ENCODE measurements at regions not wholly inside any gene's neighbourhood (a gene's known extent, or its start where the extent isn't known, plus 50 kb on each side); places are given as distances from the start of the nearest gene placed in this dataset.
"Not testable (repeated sequence)": the region's sequence is repeated elsewhere in the genome, so short reads cannot be mapped to it uniquely, and the experiment has no call there.

GRCh38 chr15:101876031-101876430, 64.0 kb downstream of the OR4F15 start:
- not testable (repeated sequence) for H3K9me3 ChIP-seq; H3K4me1 ChIP-seq; H3K27ac ChIP-seq; H3K4me3 ChIP-seq; H3K36me3 ChIP-seq; H3K27me3 ChIP-seq; DNase-seq (ENCODE audit: low spot score)

- not testable (repeated sequence) for H3K9me3 ChIP-seq; H3K4me1 ChIP-seq; H3K27ac ChIP-seq; H3K36me3 ChIP-seq; H3K27me3 ChIP-seq; H3K4me3 ChIP-seq; DNase-seq (ENCODE audit: low spot score)
- peak in 1 of 2 donors; percentile 25 for TF ChIP-seq CTCF (IDR thresholded peaks at IDR 0.05)
These were observed 65.6 kb downstream of the OR4F15 start for GRCh38 chr15:101877649-101878048.

- H3K9me3 ChIP-seq; H3K4me1 ChIP-seq; H3K4me3 ChIP-seq; H3K27me3 ChIP-seq; DNase-seq (ENCODE audit: low spot score); H3K27ac ChIP-seq; H3K36me3 ChIP-seq: not testable (repeated sequence)
These were observed 100.6 kb downstream of the OR4F15 start for GRCh38 chr15:101912349-101913287.

- H3K27ac ChIP-seq; DNase-seq (ENCODE audit: low spot score); H3K9me3 ChIP-seq; H3K27me3 ChIP-seq; H3K36me3 ChIP-seq; H3K4me1 ChIP-seq; H3K4me3 ChIP-seq: not testable (repeated sequence)
These were observed 112.6 kb downstream of the OR4F15 start for GRCh38 chr15:101924554-101924953.

GRCh38 chr15:101934506-101934905, 122.5 kb downstream of the OR4F15 start:
- not testable (repeated sequence) for H3K4me3 ChIP-seq; H3K27ac ChIP-seq; H3K27me3 ChIP-seq; DNase-seq (ENCODE audit: low spot score); H3K4me1 ChIP-seq; H3K36me3 ChIP-seq; H3K9me3 ChIP-seq

GRCh38 chr15:101937362-101937761, 125.4 kb downstream of the OR4F15 start:
- not testable (repeated sequence) for H3K36me3 ChIP-seq; H3K4me3 ChIP-seq; H3K9me3 ChIP-seq; H3K4me1 ChIP-seq; H3K27ac ChIP-seq; DNase-seq (ENCODE audit: low spot score); H3K27me3 ChIP-seq

- not testable (repeated sequence) for H3K27me3 ChIP-seq; H3K4me1 ChIP-seq; H3K36me3 ChIP-seq; H3K9me3 ChIP-seq; H3K4me3 ChIP-seq; H3K27ac ChIP-seq; DNase-seq (ENCODE audit: low spot score)
These were observed 126.6 kb downstream of the OR4F15 start for GRCh38 chr15:101938555-101938954.

GRCh38 chr15:101945896-101946295, 133.9 kb downstream of the OR4F15 start:
- not testable (repeated sequence) for DNase-seq (ENCODE audit: low spot score); H3K9me3 ChIP-seq; H3K27me3 ChIP-seq; H3K27ac ChIP-seq; H3K4me1 ChIP-seq; H3K36me3 ChIP-seq; H3K4me3 ChIP-seq

GRCh38 chr15:101948491-101949010, 136.5 kb downstream of the OR4F15 start:
- H3K36me3 ChIP-seq; DNase-seq (ENCODE audit: low spot score); H3K9me3 ChIP-seq; H3K4me1 ChIP-seq; H3K27me3 ChIP-seq; H3K4me3 ChIP-seq; H3K27ac ChIP-seq: not testable (repeated sequence)

- not testable (repeated sequence) for DNase-seq (ENCODE audit: low spot score); H3K4me3 ChIP-seq; H3K27me3 ChIP-seq; H3K27ac ChIP-seq; H3K36me3 ChIP-seq; H3K4me1 ChIP-seq; H3K9me3 ChIP-seq
These were observed 137.5 kb downstream of the OR4F15 start for GRCh38 chr15:101949380-101950065.

- not testable (repeated sequence) for DNase-seq (ENCODE audit: low spot score); H3K4me3 ChIP-seq; H3K36me3 ChIP-seq; H3K27ac ChIP-seq; H3K9me3 ChIP-seq; H3K27me3 ChIP-seq; H3K4me1 ChIP-seq
These were observed 142.0 kb downstream of the OR4F15 start for GRCh38 chr15:101953993-101954392.

- not testable (repeated sequence) for H3K27me3 ChIP-seq; H3K27ac ChIP-seq; H3K36me3 ChIP-seq; H3K9me3 ChIP-seq; H3K4me1 ChIP-seq; H3K4me3 ChIP-seq; DNase-seq (ENCODE audit: low spot score)
These were observed 143.8 kb downstream of the OR4F15 start for GRCh38 chr15:101955840-101956239.

GRCh38 chr15:101958656-101959055, 146.7 kb downstream of the OR4F15 start:
- not testable (repeated sequence) for H3K27ac ChIP-seq, H3K9me3 ChIP-seq, H3K36me3 ChIP-seq, H3K4me3 ChIP-seq, H3K27me3 ChIP-seq, H3K4me1 ChIP-seq
- peak; percentile 58 for DNase-seq (ENCODE audit: low spot score)

- not testable (repeated sequence) for H3K9me3 ChIP-seq, H3K27ac ChIP-seq
- H3K4me3 ChIP-seq = peak overlapping the region in 1 of 2 donors; percentile 57
These were observed 149.3 kb downstream of the OR4F15 start for GRCh38 chr15:101961263-101961662.

More at GRCh38 chr15:101961263-101961662, 149.3 kb downstream of the OR4F15 start:
- H3K36me3 ChIP-seq; H3K4me1 ChIP-seq; DNase-seq (ENCODE audit: low spot score); H3K27me3 ChIP-seq: not testable (repeated sequence)
